GM20431 (cell line): ENCODE measurements at regions not wholly inside any gene's neighbourhood (a gene's known extent, or its start where the extent isn't known, plus 50 kb on each side); places are given as distances from the start of the nearest gene placed in this dataset.
"Not testable (repeated sequence)": the region's sequence is repeated elsewhere in the genome, so short reads cannot be mapped to it uniquely, and the experiment has no call there.

Source experiments
- in situ Hi-C: fragments of 300-500 bp; cut with MseI, MboI; formaldehyde crosslinking; loops from one replicate; pipeline ENCODE4 v1.15.0; 2020; ENCODE audit warnings: low sequenced_read_pairs; ENCODE audit not compliant: unreplicated experiment

DNA sequence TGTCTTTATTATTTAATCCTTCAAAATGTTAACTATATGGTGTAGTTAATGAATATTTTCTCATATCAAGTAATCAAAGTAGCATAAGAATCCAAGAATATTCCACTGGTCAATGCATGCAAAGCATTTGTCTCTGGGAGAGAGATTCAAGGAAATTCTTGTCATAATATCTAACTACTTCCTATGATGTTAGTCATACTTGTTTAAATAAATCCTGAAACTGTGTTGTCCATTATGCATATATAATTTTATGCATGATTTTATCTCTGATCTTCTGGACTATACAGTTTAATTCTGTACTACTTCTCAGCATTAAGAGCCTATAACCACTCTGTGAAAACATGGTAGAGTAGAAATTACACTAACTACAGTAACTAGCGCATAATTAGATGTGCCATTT is 388.3 kb downstream of the NR4A2 start:
- in situ Hi-C loops: no loop called here

DNA sequence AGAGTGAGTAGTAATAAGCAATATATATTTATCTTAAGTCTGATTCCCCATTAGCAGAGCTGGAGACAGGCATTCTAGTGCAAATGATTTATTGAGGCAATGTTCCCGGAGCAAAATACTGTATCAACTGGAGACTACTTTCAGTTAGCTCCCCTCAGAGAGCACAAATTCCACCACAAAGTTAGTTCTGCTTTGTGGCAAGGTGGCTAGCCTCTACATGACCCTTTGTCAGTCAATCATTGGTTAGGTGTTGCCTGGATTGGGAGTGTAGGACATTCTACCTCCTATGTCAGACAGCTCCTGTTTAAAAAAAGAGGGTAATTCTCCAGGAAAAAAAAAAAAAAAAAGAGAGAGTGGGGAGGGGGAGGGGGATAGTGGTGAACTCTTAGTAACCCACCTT is 402.2 kb downstream of the NR4A2 start:
- in situ Hi-C loops: no loop called here

GRCh38 chr2:155917380-155917779 is 415.1 kb downstream of the NR4A2 start:
- in situ Hi-C loops: no loop called here

DNA sequence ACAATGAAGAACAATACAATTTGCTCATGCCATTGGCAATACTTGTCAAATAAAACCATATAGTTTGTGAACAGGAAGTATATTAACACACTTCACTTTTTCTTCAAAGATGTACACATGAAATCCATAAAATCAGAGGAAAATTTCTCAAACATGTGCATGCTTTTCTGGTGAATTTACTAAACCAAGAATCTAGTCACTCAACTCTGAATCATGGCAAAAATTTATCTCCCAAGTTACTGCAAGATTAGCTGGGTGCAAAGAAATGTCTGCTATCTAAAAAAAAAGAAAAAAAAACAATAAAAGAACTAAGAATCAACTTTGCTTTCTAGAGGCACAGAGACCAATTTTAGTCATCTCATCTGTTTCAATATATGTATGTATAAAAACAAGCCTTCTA is 419.2 kb downstream of the NR4A2 start:
- in situ Hi-C loops: no loop called here

DNA sequence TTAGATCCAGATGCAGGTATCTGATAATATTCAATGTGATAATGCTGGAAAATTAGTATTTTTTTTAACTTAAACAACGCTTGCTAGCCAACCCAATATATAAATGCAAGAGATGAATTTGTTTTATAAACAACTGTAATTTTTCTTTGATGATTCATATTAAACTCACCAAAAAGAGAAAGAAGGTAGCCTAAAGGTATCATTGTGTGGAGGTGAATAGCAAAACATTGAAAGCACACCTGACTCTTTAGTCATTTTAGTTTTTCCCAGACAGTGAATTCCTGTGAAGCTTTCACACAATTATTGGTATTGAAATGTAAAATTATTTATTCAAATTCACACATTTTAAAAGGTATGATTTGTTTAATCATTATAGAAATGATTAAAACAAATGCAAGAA is 424.0 kb downstream of the NR4A2 start:
- in situ Hi-C loops: no loop called here

- in situ Hi-C loops: no loop called here
Measured at GRCh38 chr2:155907211-155907610, 425.3 kb downstream of the NR4A2 start.

DNA sequence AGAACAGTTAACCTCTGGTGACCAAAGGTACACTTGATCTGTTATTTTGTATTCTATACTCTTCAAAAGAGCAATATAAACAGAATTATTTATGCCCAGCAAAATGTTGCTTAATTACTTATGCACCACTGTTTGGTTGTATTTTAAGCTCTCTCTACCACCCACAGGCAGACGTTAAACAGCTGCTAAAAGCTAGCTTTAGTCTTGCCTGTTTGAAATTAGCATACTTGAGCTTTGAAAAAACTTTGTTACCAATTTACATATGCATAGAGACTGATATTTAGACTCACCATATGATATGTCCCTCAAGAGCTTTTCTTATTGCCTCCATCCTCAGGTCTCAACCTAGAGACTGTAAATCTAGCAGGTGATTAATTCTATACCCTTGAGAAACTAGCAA is 426.9 kb downstream of the NR4A2 start:
- in situ Hi-C loops: no loop called here

DNA sequence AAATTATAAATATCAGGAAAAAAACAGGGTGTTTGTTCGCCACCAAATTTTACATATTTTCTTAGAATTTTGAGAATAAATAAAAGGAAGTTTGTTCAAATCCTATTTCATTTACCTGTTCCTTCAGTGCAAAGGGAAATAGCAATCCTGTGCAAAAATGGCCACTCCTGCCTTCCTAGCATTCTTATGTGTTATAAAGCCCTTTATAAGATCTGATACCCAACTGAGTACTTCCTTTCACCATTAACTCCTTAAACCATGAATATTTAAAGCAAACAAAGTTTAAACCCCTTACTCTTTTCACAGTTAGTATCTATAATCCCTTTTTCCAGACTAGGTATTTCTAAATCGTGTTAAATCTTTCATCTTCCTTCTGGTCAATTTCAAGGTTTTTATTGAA is 427.8 kb downstream of the NR4A2 start:
- in situ Hi-C loops: no loop called here

GRCh38 chr2:155902635-155903034 is 429.9 kb downstream of the NR4A2 start:
- in situ Hi-C loops: no loop called here

DNA sequence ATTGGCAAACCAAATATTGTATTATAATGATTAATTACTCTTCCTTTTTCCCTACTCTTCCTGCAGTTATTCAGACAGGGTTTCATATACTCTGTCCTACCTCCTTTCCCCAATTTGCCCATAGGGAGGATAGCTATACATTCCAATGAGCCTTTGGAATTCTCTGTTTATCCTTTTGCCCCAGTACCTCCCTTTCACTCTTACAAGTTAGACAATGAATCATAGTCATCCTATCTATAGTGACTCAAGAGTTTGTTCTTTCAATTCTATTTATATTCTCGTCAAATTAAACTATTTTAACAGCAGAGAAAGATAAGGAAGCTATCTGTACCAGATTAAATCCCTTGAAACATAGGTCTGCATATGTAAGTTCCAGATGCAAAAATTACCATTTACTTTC is 437.5 kb downstream of the NR4A2 start:
- in situ Hi-C loops: no loop called here

DNA sequence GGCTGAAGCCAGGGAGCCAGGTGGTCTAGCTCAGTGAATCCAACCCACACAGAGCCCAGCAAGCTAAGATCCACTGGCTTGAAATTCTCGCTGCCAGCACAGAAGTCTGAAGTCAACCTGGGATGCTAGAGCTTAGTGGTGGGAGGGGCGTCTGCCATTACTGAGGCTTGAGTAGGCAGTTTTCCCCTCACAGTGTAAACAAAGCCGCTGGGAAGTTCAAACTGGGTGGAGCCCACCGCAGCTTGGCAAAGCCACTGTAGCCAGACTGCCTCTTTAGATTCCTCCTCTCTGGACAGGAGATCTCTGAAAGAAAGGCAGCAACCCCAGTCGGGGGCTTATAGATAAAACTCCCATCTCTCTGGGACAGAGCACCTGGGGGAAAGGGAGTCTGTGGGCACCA is 452.1 kb downstream of the NR4A2 start:
- in situ Hi-C loops: not testable (repeated sequence)

GRCh38 chr2:155879900-155880299 is 452.6 kb downstream of the NR4A2 start:
- in situ Hi-C loops: not testable (repeated sequence)

GRCh38 chr2:155872396-155872795 is 460.1 kb downstream of the NR4A2 start:
- in situ Hi-C loops: no loop called here

DNA sequence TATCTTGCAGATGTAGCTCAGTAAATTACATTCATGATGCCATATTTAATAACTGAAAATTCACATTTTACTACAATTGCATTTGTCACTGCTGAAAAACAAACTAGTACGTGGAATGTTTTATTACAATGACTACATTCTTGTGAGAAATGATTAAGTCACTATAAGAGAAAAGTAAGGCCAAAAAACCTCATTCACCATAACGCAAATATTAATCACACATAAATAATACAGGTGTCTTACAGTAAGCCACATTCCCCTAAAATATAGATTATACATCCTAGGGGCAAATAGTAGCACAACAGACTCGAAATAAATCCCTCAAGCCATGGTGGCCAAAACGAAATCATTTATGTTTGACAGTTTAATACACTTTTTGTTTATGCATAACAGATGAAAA is 460.6 kb downstream of the NR4A2 start:
- in situ Hi-C loops: no loop called here

DNA sequence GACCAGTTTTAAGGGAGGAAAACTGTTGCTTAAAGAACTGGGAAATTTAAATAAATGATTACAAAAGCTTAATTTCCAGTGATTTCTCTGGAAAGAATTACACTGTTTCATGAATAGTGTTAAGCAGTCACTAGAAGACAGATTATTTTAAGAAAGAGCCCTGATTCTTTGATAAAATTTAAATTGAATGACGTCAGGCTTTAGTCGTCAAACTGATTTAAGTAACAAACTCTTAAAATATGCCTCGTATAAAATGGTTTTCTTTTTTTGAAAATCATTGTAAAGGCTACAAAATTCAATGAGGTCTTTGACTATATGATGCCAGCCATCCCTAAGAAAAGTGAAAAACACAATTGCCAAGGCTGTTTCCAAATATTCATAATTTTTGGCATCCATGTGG is 465.0 kb downstream of the NR4A2 start:
- in situ Hi-C loops: no loop called here

GRCh38 chr2:155866477-155866876 is 466.0 kb downstream of the NR4A2 start:
- in situ Hi-C loops: no loop called here

DNA sequence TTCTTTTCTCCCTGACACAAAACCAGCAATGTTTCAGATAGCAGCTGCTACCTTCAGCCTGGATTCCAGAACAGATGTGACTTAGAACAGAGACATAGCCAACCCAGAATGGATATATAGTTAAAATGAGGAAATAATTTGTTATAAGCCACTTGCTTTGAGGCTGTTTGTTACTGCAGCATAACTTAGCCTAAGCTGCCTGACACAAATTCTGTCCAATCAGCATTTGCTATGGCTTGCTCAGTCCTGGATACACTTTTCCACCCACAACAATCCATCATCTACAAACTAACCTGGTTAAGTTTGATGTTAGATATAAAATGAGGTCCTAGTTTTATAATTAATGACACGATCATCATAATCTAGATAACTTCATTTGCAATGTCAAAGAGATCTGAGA is 480.4 kb downstream of the NR4A2 start:
- in situ Hi-C loops: no loop called here

DNA sequence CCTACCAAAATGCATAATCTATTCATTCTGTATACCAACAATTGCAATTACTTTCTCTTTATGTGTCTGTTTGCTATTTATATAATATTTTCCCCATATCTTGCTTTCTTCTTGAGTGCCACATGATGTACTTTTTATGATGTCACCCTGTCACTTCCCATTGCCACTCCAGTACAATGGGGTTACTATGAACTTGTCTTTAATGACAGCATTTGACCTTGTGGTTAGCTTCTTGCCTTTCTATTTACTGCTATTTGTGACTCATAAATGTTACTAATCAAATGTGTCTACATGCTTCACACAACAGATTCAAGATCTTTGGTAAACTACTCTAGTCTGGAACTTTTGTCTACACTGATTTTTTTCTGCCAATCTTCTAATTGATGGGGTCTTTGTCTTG is 486.3 kb downstream of the NR4A2 start:
- in situ Hi-C loops: no loop called here

DNA sequence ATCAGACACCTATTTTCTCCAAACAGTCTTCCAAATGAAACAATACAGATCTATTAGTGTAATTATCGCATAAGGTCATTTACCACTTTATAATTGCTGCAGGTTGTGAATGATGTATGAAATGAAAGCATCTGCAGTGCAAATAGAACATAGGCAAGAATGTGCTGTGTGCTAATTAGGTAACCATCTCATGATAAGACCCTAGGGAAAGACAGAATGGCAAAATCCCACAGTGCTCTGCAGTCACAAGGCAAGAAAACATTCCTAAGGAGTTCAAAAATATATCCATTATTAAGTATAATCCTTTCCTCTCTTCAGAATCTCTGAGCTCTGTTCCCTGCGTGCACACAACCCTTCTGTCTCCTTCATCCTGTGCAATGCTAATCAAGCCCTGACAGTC is 488.1 kb downstream of the NR4A2 start:
- in situ Hi-C loops: no loop called here

DNA sequence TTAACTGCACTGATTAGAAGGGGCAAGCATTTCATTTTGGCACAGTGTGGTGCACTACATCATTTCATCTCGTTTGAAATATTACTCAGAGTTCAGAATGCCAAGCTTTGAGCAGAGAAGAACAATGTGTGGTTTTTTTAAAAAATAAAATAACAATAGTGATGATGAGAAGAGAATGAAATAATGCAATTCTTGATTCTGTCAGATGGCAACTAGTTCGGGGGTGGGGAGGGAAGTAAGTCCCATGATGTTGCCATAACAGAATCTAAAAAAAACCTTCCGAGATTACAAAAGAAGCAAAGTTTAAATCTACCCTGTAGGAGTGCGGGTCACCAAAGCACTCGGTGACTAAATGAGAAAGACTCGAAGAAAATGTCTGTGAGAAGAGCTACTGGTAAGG is 490.4 kb downstream of the NR4A2 start:
- in situ Hi-C loops: no loop called here

GRCh38 chr2:155841442-155841841 is 491.1 kb downstream of the NR4A2 start:
- in situ Hi-C loops: no loop called here

DNA sequence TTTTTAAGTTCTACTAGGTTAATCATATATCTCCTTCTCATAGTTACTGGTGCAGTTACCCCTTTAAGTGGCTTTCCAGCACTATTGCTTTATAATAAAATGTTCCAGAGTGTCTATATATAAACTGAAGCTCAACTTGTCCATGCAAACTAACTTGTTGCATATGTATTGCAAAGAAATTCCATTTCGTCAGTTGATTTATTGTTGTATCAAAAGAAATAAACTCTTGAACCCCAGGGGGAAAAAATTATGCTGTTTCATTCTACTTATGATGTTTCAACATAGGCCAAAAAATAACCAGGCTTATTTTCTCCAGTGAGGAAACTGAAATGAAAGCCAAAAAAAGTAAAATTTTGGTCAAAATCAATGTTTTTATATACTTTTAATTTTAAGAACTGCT is 491.9 kb downstream of the NR4A2 start:
- in situ Hi-C loops: no loop called here

DNA sequence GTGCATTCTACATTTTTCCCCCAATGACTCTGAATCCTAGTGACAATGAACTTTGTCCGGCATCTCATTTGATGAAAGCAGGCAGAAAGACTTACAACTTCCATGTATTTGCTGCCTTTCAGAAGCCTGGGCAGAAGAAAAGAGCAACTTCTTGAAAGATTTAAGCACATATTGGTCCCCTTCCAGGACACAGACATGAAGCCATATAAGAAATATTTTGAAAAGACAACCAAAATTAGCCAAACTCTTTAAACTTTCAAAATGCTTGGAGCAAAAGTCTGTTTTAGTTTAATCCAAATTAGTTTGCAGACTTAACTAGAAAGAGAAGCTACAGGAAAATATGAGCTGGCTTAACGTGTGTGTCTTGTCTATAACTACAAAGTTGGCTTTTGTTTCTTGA is 492.5 kb downstream of the NR4A2 start:
- in situ Hi-C loops: no loop called here
